ENCODE measurements at regions not wholly inside any gene's neighbourhood (a gene's known extent, or its start where the extent isn't known, plus 50 kb on each side); places are given as distances from the start of the nearest gene placed in this dataset.
"Not testable (repeated sequence)": the region's sequence is repeated elsewhere in the genome, so short reads cannot be mapped to it uniquely, and the experiment has no call there.

DNA sequence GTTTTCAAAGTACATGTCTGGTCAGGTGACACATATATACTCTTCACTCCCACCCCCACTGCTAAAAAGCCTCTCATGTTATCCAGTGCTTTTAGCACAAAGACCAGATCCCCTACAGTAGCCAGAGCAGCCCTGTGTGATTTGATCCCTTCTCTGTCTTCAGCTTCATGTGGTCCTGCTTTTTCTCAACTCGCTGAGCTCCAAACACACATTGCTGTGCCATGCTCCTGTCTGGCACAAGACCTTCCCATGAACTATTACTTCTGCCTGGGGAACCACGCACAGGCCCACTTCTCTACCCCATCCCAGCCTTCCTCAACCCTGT is 127.1 kb downstream of the RASSF10 start:
- Histone ChIP-seq H3K27me3 (replicated peaks; ENCODE audit: control insufficient read depth, insufficient read depth, low read length) (no peaks in the 10 kb centered on the region), H3K36me3 (ENCODE audit: control insufficient read depth, insufficient read depth, low read length) (no peaks in the 10 kb centered on the region), H3K4me1 (peaks cover 52% of the 10 kb centered on the region), H3K4me3 (ENCODE audit: low read depth, low read length) (no peak overlapping the region), H3K9me3 (peaks cover 8% of the 10 kb centered on the region)
- H3K27me3 Mint-ChIP-seq (ENCODE audit: insufficient read depth, unreplicated experiment) = no peaks in the 10 kb centered on the region
- H3K4me3 Mint-ChIP-seq (ENCODE audit: unreplicated experiment) = no peak overlapping the region
- intact Hi-C loops (cut with micrococcal nuclease; ENCODE audit: unreplicated experiment) = no loop called here
- H3K36me3 Mint-ChIP-seq (ENCODE audit: insufficient read depth, unreplicated experiment) = peaks cover 4% of the 10 kb centered on the region
- BruUV-seq (replicated peaks) = no TSS peak
- DNase-seq = no peak
- H3K4me1 Mint-ChIP-seq (ENCODE audit: low read depth, unreplicated experiment) = peaks cover 45% of the 10 kb centered on the region
- peaks cover 10% of the 10 kb centered on the region for H3K9me3 Mint-ChIP-seq (ENCODE audit: unreplicated experiment)
- peak overlapping the region; percentile 18 for H3K27ac Mint-ChIP-seq (ENCODE audit: unreplicated experiment)
- CTCF ChIA-PET = no interaction called here
- TF ChIP-seq, protein P1, sequence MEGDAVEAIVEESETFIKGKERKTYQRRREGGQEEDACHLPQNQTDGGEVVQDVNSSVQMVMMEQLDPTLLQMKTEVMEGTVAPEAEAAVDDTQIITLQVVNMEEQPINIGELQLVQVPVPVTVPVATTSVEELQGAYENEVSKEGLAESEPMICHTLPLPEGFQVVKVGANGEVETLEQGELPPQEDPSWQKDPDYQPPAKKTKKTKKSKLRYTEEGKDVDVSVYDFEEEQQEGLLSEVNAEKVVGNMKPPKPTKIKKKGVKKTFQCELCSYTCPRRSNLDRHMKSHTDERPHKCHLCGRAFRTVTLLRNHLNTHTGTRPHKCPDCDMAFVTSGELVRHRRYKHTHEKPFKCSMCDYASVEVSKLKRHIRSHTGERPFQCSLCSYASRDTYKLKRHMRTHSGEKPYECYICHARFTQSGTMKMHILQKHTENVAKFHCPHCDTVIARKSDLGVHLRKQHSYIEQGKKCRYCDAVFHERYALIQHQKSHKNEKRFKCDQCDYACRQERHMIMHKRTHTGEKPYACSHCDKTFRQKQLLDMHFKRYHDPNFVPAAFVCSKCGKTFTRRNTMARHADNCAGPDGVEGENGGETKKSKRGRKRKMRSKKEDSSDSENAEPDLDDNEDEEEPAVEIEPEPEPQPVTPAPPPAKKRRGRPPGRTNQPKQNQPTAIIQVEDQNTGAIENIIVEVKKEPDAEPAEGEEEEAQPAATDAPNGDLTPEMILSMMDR (IDR thresholded peaks at IDR 0.05; ENCODE audit: insufficient read depth in 1 of 2, low read depth in 1 of 2, low read length in 1 of 2, severe bottlenecking in 1 of 2, unreplicated experiment in 1 of 2) = no peak
- POLR2A ChIA-PET = no interaction called here

DNA sequence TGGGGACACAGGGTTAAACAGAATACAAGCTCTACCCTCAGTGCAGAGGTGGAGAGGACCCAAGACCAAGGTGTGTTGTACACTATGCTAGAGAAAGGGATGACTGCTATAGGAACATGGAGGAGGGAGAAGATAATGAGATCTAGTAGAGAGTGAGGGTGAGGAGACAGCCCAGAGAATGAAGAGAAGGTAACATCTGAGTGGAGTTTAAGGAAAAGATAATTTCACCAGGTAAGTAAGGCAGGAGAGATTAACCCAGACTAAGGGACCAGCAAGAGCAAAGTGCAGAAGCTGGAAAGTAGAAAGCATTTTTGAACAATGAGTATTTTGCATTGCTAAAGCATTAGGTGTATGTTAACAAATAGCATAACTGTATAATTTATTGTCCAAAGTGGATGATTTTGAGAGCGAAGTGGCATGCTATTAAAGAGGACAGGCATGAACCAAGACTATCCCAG is 128.8 kb downstream of the RASSF10 start:
- intact Hi-C loops (cut with micrococcal nuclease; ENCODE audit: unreplicated experiment) = no loop called here
- CTCF ChIA-PET = no interaction called here
- TF ChIP-seq, protein P1 (IDR thresholded peaks at IDR 0.05; ENCODE audit: insufficient read depth in 1 of 2, low read depth in 1 of 2, low read length in 1 of 2, severe bottlenecking in 1 of 2, unreplicated experiment in 1 of 2) = no peak
- peaks cover 8% of the 10 kb centered on the region for H3K9me3 ChIP-seq
- Mint-ChIP-seq H3K27ac (ENCODE audit: unreplicated experiment) (peak overlapping the region; percentile 2), H3K36me3 (ENCODE audit: insufficient read depth, unreplicated experiment) (peaks cover 5% of the 10 kb centered on the region), H3K4me3 (ENCODE audit: unreplicated experiment) (no peak overlapping the region), H3K4me1 (ENCODE audit: low read depth, unreplicated experiment) (peaks cover 54% of the 10 kb centered on the region), H3K9me3 (ENCODE audit: unreplicated experiment) (peaks cover 10% of the 10 kb centered on the region), H3K27me3 (ENCODE audit: insufficient read depth, unreplicated experiment) (no peaks in the 10 kb centered on the region)
- H3K36me3 ChIP-seq (ENCODE audit: control insufficient read depth, insufficient read depth, low read length) = no peaks in the 10 kb centered on the region; the same call in 1 of the 2 replicates
- no peak overlapping the region for H3K4me3 ChIP-seq (ENCODE audit: low read depth, low read length)
- POLR2A ChIA-PET = no interaction called here
- DNase-seq = no peak
- H3K27me3 ChIP-seq (replicated peaks; ENCODE audit: control insufficient read depth, insufficient read depth, low read length) = no peaks in the 10 kb centered on the region
- BruUV-seq (replicated peaks) = no TSS peak
- peaks cover 69% of the 10 kb centered on the region for H3K4me1 ChIP-seq

DNA sequence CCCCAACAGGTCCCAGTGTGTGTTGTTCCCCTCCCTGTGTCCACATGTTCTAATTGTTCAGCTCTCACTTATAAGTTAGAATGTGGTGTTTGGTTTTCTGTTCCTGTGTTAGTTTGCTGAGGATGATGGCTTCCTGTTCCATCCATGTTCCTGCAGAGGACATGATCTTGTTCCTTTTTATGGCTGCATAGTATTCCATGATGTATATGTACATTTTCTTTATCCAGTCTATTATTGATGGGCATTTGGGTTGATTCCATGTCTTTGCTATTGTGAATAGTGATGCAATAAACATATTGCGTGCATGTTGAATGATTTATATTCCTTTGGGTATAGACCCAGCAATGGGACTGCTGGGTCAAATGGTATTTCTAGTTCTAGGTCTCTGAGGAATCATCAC is 130.0 kb downstream of the RASSF10 start:
- H3K36me3 ChIP-seq (ENCODE audit: control insufficient read depth, insufficient read depth, low read length); H3K36me3 Mint-ChIP-seq (ENCODE audit: insufficient read depth, unreplicated experiment); DNase-seq; H3K27me3 ChIP-seq (replicated peaks; ENCODE audit: control insufficient read depth, insufficient read depth, low read length); H3K4me3 Mint-ChIP-seq (ENCODE audit: unreplicated experiment); H3K4me3 ChIP-seq (ENCODE audit: low read depth, low read length); intact Hi-C loops (cut with micrococcal nuclease; ENCODE audit: unreplicated experiment); H3K9me3 ChIP-seq; POLR2A ChIA-PET; BruUV-seq (replicated peaks); CTCF ChIA-PET; H3K27me3 Mint-ChIP-seq (ENCODE audit: insufficient read depth, unreplicated experiment): not testable (repeated sequence)
- H3K9me3 Mint-ChIP-seq (ENCODE audit: unreplicated experiment) = peaks cover 10% of the 10 kb centered on the region
- H3K4me1 ChIP-seq = peaks cover 81% of the 10 kb centered on the region
- H3K27ac Mint-ChIP-seq (ENCODE audit: unreplicated experiment) = peak overlapping the region; percentile 72
- H3K4me1 Mint-ChIP-seq (ENCODE audit: low read depth, unreplicated experiment) = peaks cover 54% of the 10 kb centered on the region
